Stimulated activated effector memory CD8-positive, alpha-beta T cell treated with anti-CD3 and anti-CD28 coated beads, Interleukin-12 subunit alpha, Interleukin-12 subunit beta, amount 100 ng/mL, for 72 hours (primary cell): ENCODE measurements at regions not wholly inside any gene's neighbourhood (a gene's known extent, or its start where the extent isn't known, plus 50 kb on each side); places are given as distances from the start of the nearest gene placed in this dataset.
A peak's percentile ranks its signal among the peaks of the same experiment; 100 is the strongest.

ENCODE experiments used
- ATAC-seq: fragments of 150-1000 bp; cut with Tn5 transposase; 2 replicates; pipeline ENCODE4 v1.10.0; 2021
- DNase-seq, 2 donors: peaks; one replicate each; pipeline ENCODE4 v3.0.0; 2021 to 2022; ENCODE audit warnings: low spot score in 2 of 2
- H3K27ac Mint-ChIP-seq: one replicate; pipeline ENCODE4 v1.8.0; 2022; ENCODE audit warnings: mild to moderate bottlenecking, mixed read lengths
- H3K36me3 Mint-ChIP-seq: one replicate; pipeline ENCODE4 v1.8.0; 2022; ENCODE audit warnings: mild to moderate bottlenecking, mixed read lengths
- H3K4me1 Mint-ChIP-seq: one replicate; pipeline ENCODE4 v1.8.0; 2022; ENCODE audit warnings: mixed read lengths
- H3K4me3 Mint-ChIP-seq: one replicate; pipeline ENCODE4 v1.8.0; 2022; ENCODE audit warnings: mild to moderate bottlenecking, mixed read lengths
- H3K9me3 Mint-ChIP-seq: one replicate; pipeline ENCODE4 v1.8.0; 2022; ENCODE audit warnings: mixed read lengths

DNA sequence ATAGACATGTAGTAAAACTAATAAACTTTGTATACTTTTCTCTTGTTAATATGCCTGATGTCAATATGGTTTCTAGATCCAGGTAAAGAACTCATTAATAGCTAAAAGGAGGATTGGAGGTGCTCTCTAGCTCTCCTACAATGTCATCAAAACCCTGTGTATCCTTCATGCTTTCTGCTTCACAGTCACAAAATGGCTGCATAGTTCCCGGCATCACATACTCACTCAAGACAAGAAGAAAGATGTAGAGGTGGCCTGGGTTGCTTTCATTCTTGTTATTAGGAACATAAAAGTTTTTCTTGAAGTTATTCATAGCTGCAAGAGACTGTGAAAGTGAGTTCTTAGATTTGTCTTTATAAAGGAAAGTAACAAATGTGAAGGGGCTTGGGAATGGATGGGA lies 149.7 kb upstream of the EEPD1 start:
- H3K4me1 Mint-ChIP-seq = no peaks in the 10 kb centered on the region
- no peak overlapping the region for H3K27ac Mint-ChIP-seq
- no peak overlapping the region for H3K4me3 Mint-ChIP-seq
- DNase-seq (no peak), ATAC-seq (no peak)
- no peaks in the 10 kb centered on the region for H3K36me3 Mint-ChIP-seq
- H3K9me3 Mint-ChIP-seq = no peaks in the 10 kb centered on the region

DNA sequence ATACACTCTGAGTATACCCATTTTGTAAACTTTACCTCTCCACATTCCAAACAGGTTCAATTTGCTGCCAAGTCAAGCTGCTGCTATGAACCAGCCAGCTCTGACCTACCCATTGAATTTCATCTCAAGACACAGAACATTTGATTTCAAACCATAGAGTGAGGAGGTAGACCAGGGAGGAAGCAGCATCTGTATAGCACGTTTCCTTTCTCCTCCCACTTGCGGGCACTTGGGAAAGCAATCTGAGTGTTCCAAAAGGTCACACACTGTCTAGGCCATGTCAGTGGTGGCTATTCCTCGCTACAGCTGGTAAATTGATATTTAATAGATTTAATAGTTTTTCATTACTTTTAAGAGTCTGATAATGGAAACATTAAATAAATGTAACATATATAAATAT lies 147.8 kb upstream of the EEPD1 start:
- Mint-ChIP-seq H3K27ac (no peak overlapping the region), H3K4me3 (no peak overlapping the region), H3K36me3 (no peaks in the 10 kb centered on the region), H3K9me3 (no peaks in the 10 kb centered on the region), H3K4me1 (no peaks in the 10 kb centered on the region)
- no peak for ATAC-seq
- no peak for DNase-seq

DNA sequence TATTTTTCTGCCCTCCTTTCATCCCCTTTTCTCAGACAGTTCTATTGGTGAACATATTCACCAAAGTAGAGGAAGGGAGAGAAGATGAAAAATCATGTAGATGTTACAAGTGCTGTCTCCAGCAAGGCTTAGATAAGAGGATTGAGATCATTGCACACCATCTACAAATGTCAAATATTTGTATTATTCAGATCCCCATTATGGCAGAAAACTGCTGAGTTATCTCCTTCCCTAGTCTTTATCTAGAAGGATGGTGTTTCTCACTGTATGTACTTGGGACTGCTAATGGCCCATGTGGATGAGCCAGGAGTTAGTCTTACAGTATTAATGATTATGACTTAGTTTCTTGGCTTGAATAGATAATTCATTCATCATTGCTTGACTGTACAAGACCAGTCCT lies 147.2 kb upstream of the EEPD1 start:
- H3K36me3 Mint-ChIP-seq = no peaks in the 10 kb centered on the region
- no peaks in the 10 kb centered on the region for H3K4me1 Mint-ChIP-seq
- no peak for DNase-seq
- no peaks in the 10 kb centered on the region for H3K9me3 Mint-ChIP-seq
- no peak overlapping the region for H3K27ac Mint-ChIP-seq
- H3K4me3 Mint-ChIP-seq = no peak overlapping the region
- no peak for ATAC-seq

DNA sequence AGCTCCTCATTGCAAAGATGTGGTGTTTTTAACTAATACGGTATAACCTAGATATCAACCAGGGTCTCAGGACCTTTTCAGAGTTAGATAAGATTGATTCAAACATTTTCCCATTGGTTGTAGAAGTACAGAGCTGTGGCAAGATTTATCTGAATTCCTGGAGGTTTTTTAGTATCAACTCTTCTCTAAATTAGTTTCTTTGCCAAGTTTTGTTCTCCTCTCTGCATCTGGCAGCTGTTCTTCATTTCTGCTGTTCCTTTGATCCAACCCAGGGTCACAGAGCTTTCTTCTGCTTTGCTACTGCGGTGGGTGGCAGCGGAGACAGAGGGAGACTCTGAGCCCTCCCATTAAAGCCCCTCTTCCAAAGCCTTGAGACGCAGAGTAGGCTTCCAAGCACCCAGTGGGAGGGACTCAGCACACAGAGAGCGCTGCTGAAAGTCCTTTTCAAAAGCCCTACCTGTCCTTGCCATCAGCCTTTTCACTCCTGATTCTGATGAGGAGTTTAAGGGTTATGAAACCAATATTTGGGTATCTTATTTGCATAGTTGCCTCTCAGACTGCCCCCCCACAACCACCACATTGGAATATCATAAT lies 146.3 kb upstream of the EEPD1 start:
- ATAC-seq (no peak), DNase-seq (no peak)
- Mint-ChIP-seq H3K36me3 (no peaks in the 10 kb centered on the region), H3K4me1 (no peaks in the 10 kb centered on the region), H3K27ac (no peak overlapping the region), H3K4me3 (no peak overlapping the region), H3K9me3 (no peaks in the 10 kb centered on the region)

DNA sequence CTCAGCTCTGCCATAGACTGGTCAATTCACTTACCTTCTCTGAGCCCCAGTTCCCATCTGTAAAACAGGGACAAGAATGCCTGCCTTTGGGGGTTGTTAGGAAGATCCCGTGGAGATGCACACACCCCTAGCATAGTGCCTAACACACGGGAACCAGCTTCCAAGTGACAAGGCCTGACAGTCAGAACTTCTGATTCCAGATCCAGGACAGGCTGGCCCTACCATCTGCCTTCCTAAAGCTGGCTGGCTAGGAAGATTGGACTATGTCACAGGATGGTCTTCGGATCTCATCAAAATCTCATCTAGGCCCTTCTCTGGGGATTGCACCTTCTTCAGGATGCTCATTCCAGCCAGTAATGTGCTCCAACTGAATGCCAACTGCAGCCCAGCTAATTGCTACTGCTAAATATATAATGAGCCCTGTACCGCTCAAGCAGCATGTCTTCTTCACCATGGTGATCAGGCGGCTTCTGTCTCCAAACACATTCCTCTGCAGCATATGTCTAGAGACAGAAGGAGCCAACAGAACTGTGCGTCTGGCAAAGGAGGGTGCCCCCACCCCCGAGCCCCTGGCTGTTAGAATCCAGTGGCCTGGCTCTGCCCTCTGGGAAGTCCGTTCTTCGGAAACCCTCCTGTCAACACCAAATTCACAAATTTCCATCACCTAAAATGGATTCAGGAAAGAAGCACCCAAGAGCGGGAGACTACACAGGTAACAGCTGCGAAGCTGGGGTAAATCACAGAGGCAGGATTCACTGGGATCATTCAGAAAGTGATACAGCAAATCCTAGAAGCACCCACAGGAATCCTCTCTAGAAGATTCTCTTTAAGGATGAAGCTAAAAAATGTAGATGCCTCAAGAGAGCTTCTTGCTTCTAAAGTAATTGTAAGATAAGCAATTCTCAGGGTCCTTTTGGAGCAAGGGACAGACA lies 142.1 kb upstream of the EEPD1 start:
- Mint-ChIP-seq H3K27ac (no peak overlapping the region), H3K9me3 (no peaks in the 10 kb centered on the region), H3K36me3 (no peaks in the 10 kb centered on the region), H3K4me1 (no peaks in the 10 kb centered on the region), H3K4me3 (no peak overlapping the region)
- DNase-seq = no peak
- ATAC-seq = no peak

DNA sequence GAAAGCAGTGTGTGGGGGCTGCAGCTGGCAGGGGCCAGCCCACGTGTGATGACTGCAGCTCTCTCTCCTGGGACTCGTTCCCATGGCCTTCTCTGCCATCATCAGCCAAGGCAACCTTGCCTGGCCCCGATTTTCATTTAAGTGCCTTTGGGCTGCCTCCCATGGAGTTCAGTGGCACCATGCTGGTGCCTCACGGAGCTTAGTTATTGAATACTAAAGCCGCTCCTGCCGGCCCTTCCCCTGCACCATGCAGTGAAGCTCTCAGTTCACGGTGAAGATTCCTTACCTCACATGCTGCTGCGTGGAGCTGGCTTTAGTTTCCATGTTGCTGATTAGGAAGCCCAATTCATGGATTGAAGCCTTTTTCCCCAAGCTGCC lies 141.5 kb upstream of the EEPD1 start:
- Mint-ChIP-seq H3K4me3 (no peak overlapping the region), H3K9me3 (no peaks in the 10 kb centered on the region), H3K27ac (no peak overlapping the region), H3K4me1 (no peaks in the 10 kb centered on the region), H3K36me3 (no peaks in the 10 kb centered on the region)
- ATAC-seq = no peak
- DNase-seq = no peak

DNA sequence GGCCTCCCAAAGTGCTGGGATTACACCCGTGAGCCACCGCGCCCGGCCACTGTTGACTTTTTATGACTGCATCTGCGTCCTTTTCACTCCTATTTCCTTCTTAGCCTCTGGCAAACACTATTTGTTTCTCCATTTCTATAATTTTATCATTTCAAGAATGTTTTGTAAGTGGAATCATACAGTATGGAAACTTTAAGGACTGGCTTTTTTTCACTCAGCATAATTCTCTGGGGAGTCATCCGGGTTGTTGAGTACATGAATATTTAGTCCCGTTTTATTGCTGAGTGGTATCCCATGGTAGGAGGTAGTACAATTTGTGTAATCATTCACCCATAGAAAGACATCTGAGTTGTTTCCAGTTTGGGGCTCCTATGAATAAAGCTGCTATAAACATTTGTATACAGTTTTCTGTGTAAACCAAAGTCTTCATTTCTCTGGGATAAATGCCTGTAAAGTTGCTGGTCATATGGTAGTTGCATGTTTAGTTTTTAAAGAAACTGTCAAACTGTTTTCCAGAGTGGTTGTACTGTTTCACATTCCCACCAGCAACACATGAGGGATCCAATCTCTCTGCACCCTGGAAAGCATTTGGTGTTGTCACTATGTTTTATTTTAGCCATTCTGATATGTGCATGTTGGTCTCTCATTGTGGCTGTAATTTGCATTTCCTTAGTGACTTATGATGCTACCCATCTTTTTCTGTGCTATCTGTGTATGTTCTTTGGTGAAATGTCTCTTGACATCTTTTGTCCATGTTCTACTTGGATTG lies 139.6 kb upstream of the EEPD1 start:
- Mint-ChIP-seq H3K27ac (no peak overlapping the region), H3K36me3 (no peaks in the 10 kb centered on the region), H3K9me3 (no peaks in the 10 kb centered on the region), H3K4me1 (no peaks in the 10 kb centered on the region), H3K4me3 (no peak overlapping the region)
- DNase-seq (no peak), ATAC-seq (no peak)

DNA sequence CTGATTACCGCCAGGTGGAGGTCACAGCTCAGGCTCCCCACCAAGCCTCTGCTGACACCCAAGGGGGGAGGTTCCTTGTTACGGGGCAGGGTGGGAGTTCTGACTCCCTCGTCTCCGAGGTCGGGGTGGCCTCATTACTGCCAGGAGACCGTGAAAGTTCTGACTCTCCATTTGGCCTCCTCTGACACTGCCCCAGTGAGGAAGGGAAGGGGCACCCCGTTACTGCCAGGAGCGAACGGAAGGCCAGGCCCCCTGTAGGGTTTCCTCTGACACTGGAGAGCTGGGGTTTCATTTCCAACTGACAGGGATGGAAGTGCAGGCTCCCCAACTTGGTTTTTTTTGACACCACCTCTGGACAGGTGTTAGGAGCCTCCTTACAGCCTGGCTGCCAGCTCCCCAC lies 138.1 kb upstream of the EEPD1 start:
- no peak overlapping the region for H3K27ac Mint-ChIP-seq
- ATAC-seq (no peak), DNase-seq (no peak)
- no peaks in the 10 kb centered on the region for H3K9me3 Mint-ChIP-seq
- no peaks in the 10 kb centered on the region for H3K36me3 Mint-ChIP-seq
- H3K4me1 Mint-ChIP-seq = no peaks in the 10 kb centered on the region
- H3K4me3 Mint-ChIP-seq = no peak overlapping the region

DNA sequence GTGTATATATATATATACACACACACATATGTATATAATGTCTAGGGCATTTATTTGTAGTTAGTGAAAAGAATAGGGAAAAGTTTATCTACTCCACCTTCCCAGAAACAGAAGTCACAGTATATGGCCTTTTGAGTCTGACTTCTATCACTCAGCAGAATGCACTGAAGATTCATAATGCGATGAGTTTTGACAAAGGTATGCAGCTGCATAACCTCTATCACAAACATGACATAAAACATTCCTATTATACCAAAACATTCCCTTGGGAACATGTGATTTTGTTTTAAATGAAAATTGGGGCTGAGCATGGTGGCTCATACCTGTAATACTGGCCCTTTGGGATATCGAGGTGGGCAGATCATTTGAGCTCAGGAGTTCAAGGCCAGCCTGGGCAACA lies 137.3 kb upstream of the EEPD1 start:
- Mint-ChIP-seq H3K4me1 (no peaks in the 10 kb centered on the region), H3K36me3 (no peaks in the 10 kb centered on the region), H3K27ac (no peak overlapping the region), H3K9me3 (no peaks in the 10 kb centered on the region), H3K4me3 (no peak overlapping the region)
- DNase-seq (no peak), ATAC-seq (no peak)

DNA sequence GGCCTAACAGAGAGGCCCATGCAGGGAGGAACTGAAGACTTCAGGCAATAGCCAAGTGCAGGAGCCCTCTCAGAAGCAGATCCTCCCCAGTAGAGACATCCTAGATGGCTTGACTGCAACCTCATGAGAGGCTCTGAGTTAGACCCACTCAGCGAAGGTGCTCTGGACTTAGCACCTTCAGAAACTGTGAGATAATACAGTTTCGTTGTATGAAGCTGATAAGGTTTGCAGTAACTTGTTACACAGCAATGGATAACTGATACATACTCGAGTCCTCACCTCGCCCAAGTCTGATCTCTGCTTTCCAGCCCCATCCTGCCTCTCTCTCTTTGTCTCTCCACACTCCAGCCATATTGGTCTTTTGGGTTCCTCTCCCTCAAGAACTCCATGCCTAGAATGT lies 136.4 kb upstream of the EEPD1 start:
- Mint-ChIP-seq H3K9me3 (no peaks in the 10 kb centered on the region), H3K4me3 (no peak overlapping the region), H3K36me3 (no peaks in the 10 kb centered on the region), H3K4me1 (no peaks in the 10 kb centered on the region), H3K27ac (no peak overlapping the region)
- DNase-seq (no peak), ATAC-seq (no peak)

DNA sequence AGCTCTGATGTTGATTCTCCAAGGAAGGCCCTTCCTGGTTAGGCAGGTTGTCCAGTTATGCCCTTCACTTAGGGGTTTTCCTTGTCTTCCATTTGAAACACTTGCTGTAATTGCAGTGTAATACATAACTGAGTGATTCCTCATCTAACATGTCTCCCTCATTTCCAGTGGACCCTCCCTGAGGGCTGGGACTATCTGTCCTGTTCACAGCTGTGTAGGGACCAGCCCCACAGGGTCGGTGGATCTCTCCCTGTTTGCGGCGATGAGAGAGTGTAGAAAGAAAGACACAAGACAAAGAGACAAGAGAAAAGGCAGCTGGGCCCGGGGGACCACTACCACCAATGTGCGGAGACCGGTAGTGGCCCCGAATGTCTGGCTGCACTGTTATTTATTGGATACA lies 135.9 kb upstream of the EEPD1 start:
- no peaks in the 10 kb centered on the region for H3K4me1 Mint-ChIP-seq
- H3K4me3 Mint-ChIP-seq = no peak overlapping the region
- no peak overlapping the region for H3K27ac Mint-ChIP-seq
- no peaks in the 10 kb centered on the region for H3K9me3 Mint-ChIP-seq
- DNase-seq = no peak
- no peak for ATAC-seq
- H3K36me3 Mint-ChIP-seq = no peaks in the 10 kb centered on the region

DNA sequence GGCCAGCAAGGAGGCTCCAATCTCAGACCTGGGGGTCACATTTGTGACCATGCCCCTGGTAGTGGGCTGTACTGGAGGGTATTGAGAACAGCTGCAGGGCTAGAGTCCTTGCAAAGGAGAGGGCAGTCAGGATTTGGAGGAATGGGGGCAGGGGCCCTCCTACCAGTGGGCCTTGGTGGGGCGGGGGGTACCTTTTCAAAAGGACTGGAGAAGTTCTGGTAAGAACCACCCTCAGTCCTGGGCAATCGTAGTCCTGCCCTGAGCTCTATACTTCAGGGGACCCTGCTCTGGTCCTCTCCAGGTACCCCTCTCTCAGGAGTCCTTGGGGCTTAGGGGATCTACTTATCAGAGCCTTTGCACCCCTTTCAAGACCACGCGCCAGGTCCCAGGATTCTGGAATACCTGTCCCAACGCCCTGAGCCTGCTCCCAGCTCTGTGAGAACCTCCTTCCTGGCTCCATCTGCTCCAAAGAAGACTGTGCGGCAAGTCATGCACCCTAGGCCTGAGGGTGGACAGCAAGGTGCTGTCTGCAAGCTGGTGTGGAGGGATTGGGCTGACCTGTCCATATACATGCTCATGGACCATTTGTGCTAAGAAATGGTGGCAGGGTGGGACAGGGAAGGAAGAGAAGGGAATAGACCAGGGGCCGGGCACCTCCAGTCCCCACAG lies 134.1 kb upstream of the EEPD1 start:
- Mint-ChIP-seq H3K9me3 (no peaks in the 10 kb centered on the region), H3K4me3 (no peak overlapping the region), H3K36me3 (no peaks in the 10 kb centered on the region), H3K4me1 (no peaks in the 10 kb centered on the region), H3K27ac (peak overlapping the region; percentile 37)
- DNase-seq = no peak
- peak; percentile 8 for ATAC-seq

DNA sequence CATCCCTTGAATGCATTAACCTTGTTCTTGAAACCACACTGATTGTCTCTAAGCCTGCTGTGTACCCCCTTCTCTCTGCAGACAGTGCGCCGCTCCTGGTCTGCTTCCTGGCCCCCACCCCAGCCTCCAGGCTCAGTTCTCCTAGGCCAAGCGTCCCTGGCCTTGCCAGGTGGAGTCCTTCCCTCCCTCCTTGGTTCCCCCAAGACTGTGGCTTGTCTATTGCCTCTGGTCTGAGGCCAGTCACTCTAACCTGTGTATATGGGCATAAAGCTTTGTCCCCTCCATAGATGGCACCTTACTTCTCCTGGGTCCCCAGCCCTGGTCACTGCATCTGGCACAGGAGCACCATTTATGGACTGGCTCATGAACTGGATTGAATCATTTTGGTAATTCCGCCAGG lies 133.5 kb upstream of the EEPD1 start:
- peak overlapping the region; percentile 37 for H3K27ac Mint-ChIP-seq

DNA sequence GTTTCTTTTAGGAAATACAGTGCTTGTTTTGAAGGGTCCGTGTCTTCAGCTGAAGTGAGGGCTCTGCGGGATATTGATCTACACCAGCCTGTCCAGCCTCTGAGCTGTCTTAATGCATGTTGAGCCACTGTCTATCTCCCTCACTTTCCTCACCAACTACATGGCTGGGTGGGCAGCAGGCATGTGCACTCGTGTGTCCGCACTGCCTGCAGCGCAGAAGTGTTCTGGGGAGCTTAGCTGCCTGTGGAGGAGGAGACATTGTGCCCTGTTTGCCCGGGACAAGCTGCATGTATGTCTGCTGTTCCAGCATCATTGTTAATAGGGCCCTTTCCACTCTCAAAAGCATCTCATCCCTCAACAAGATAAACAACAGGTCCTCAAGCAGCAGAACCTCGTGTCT lies 133.1 kb upstream of the EEPD1 start:
- H3K9me3 Mint-ChIP-seq = no peaks in the 10 kb centered on the region
- H3K36me3 Mint-ChIP-seq = no peaks in the 10 kb centered on the region
- no peak overlapping the region for H3K27ac Mint-ChIP-seq
- DNase-seq (no peak), ATAC-seq (no peak)
- H3K4me1 Mint-ChIP-seq = no peaks in the 10 kb centered on the region
- H3K4me3 Mint-ChIP-seq = no peak overlapping the region

More for the DNA sequence above, 133.5 kb upstream of the EEPD1 start:
- Mint-ChIP-seq H3K36me3 (no peaks in the 10 kb centered on the region), H3K4me3 (no peak overlapping the region), H3K4me1 (no peaks in the 10 kb centered on the region), H3K9me3 (no peaks in the 10 kb centered on the region)
- ATAC-seq = no peak
- DNase-seq = no peak

DNA sequence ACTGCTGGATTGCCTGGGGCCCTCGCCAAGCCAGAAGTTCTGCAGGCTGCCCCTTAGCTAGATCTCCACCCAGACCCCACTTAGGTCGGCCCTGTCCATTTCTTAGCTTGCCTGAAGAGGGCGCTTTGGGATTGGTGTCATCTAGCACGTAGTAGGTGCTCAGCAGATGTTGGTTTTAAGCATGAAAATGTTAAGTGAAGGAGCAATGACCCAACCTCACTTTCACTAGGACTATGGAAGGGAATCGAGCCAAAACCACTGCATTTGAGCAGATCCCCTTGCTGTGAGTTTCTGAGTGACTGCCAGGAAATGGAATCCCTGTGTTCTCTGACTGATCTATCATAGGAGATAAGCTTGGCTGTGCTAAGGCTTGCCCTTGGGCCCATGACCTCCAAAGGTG lies 131.7 kb upstream of the EEPD1 start:
- H3K9me3 Mint-ChIP-seq = no peaks in the 10 kb centered on the region
- H3K4me1 Mint-ChIP-seq = no peaks in the 10 kb centered on the region
- no peak overlapping the region for H3K4me3 Mint-ChIP-seq
- H3K27ac Mint-ChIP-seq = no peak overlapping the region
- no peaks in the 10 kb centered on the region for H3K36me3 Mint-ChIP-seq
- DNase-seq = no peak
- no peak for ATAC-seq
